Right lobe of liver (tissue), 4 donors: ENCODE measurements at regions not wholly inside any gene's neighbourhood (a gene's known extent, or its start where the extent isn't known, plus 50 kb on each side); places are given as distances from the start of the nearest gene placed in this dataset.

Experiments used
- POLR2A ChIP-seq: fragments of 450-650 bp; IDR thresholded peaks from one replicate; pipeline ENCODE4 v1.6.1; 2017; ENCODE audit warnings: antibody characterized with exemption, mild to moderate bottlenecking
- TF ChIP-seq, protein P1 (sequence below), 4 donors: fragments of 200-600 bp in 3 of 4; fragments of 450-650 bp in 1 of 4; IDR thresholded peaks; one replicate each; pipeline versions ENCODE4 v1.5.1 to v1.8.0; 2016 to 2022; ENCODE audit warnings: antibody characterized with exemption in 4 of 4, mild to moderate bottlenecking in 2 of 4
- donor health status: DM: no; HTN: no; CAD: no.
- donor health status: DM: no; HTN: no; CAD: no.
- donor health status: DM: no; HTN: yes; CAD: no.

GRCh38 chr11:116541460-116541859 lies 231.3 kb downstream of the BUD13 start:
- TF ChIP-seq, protein P1, sequence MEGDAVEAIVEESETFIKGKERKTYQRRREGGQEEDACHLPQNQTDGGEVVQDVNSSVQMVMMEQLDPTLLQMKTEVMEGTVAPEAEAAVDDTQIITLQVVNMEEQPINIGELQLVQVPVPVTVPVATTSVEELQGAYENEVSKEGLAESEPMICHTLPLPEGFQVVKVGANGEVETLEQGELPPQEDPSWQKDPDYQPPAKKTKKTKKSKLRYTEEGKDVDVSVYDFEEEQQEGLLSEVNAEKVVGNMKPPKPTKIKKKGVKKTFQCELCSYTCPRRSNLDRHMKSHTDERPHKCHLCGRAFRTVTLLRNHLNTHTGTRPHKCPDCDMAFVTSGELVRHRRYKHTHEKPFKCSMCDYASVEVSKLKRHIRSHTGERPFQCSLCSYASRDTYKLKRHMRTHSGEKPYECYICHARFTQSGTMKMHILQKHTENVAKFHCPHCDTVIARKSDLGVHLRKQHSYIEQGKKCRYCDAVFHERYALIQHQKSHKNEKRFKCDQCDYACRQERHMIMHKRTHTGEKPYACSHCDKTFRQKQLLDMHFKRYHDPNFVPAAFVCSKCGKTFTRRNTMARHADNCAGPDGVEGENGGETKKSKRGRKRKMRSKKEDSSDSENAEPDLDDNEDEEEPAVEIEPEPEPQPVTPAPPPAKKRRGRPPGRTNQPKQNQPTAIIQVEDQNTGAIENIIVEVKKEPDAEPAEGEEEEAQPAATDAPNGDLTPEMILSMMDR (IDR thresholded peaks at IDR 0.05) = no peak
- TF ChIP-seq POLR2A = no peak
